ENCODE measurements at regions not wholly inside any gene's neighbourhood (a gene's known extent, or its start where the extent isn't known, plus 50 kb on each side); places are given as distances from the start of the nearest gene placed in this dataset.

DNA sequence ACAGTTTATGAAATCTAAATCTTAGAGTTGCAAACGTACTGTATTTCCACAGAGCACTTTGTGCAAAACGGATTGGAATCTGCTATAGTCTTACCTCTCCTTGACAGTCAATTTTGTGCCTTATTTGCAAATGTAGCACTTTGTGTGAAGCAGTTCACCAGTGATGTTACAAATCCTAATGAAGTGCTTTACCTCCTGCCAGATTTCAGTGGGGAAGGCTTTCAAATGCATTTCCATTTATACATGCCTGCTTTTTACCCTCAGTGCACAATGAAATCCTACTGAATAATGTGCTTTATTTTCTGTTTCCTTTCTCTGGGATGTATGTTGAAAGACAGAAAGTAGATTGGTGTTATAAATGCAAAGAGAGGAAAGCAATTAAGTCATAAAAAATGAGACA is 2141.6 kb upstream of the C9orf72 start:
- TF ChIP-seq MXI1 (IDR thresholded peaks at IDR 0.05; ENCODE audit: low read depth, low read length) (no peak), TBL1XR1 (IDR thresholded peaks at IDR 0.05; ENCODE audit: low read depth, low read length) (no peak), SIX5 (IDR thresholded peaks at IDR 0.05; ENCODE audit: low read depth, low read length, severe bottlenecking) (no peak)
